ENCODE measurements at regions not wholly inside any gene's neighbourhood (a gene's known extent, or its start where the extent isn't known, plus 50 kb on each side); places are given as distances from the start of the nearest gene placed in this dataset.

GRCh38 chr1:37113285-37113997 lies 79.1 kb upstream of the GRIK3 start:
- no peaks in the 10 kb centered on the region for H3K36me3 Mint-ChIP-seq
- DNase-seq: no peak
- H3K4me1 Mint-ChIP-seq: no peaks in the 10 kb centered on the region
- peaks cover 1 to 12% (median 2%) of the 10 kb centered on the region in 3 donors for H3K27me3 Mint-ChIP-seq (ENCODE audit: low read depth in 3 of 3)
- H3K4me3 Mint-ChIP-seq: no peak overlapping the region
- no peak overlapping the region for H3K27ac Mint-ChIP-seq
- no peaks in the 10 kb centered on the region for H3K9me3 Mint-ChIP-seq

GRCh38 chr1:37118790-37119189 lies 84.5 kb upstream of the GRIK3 start:
- Mint-ChIP-seq H3K9me3 (no peaks in the 10 kb centered on the region), H3K4me3 (no peak overlapping the region), H3K36me3 (no peaks in the 10 kb centered on the region), H3K27ac (no peak overlapping the region), H3K4me1 (no peaks in the 10 kb centered on the region), H3K27me3 (ENCODE audit: low read depth in 3 of 3) (peaks cover 0 to 10% (median 3%) of the 10 kb centered on the region in 3 donors)
- no peak for DNase-seq

- Mint-ChIP-seq H3K36me3 (no peaks in the 10 kb centered on the region), H3K27me3 (ENCODE audit: low read depth in 3 of 3) (peaks cover 0 to 10% (median 3%) of the 10 kb centered on the region in 3 donors), H3K27ac (no peak overlapping the region), H3K4me3 (no peak overlapping the region), H3K9me3 (no peaks in the 10 kb centered on the region), H3K4me1 (no peaks in the 10 kb centered on the region)
- DNase-seq: no peak
Observed at GRCh38 chr1:37120279-37120678, 86.0 kb upstream of the GRIK3 start.

- no peak overlapping the region for H3K4me3 Mint-ChIP-seq
- peaks cover under 1 to 4% (median 3%) of the 10 kb centered on the region in 3 donors for H3K27me3 Mint-ChIP-seq (ENCODE audit: low read depth in 3 of 3)
Observed at GRCh38 chr1:37123276-37124115, 89.2 kb upstream of the GRIK3 start.

GRCh38 chr1:37124501-37124900 lies 90.2 kb upstream of the GRIK3 start:
- H3K27ac Mint-ChIP-seq: no peak overlapping the region
- DNase-seq: no peak
- H3K9me3 Mint-ChIP-seq: no peaks in the 10 kb centered on the region
- H3K27me3 Mint-ChIP-seq (ENCODE audit: low read depth in 3 of 3): peaks cover 2 to 4% (median 3%) of the 10 kb centered on the region in 3 donors
- H3K4me3 Mint-ChIP-seq: no peak overlapping the region
- H3K4me1 Mint-ChIP-seq: no peaks in the 10 kb centered on the region
- no peaks in the 10 kb centered on the region for H3K36me3 Mint-ChIP-seq

More at GRCh38 chr1:37123276-37124115, 89.2 kb upstream of the GRIK3 start:
- H3K36me3 Mint-ChIP-seq: no peaks in the 10 kb centered on the region
- no peak for DNase-seq
- no peaks in the 10 kb centered on the region for H3K4me1 Mint-ChIP-seq
- H3K9me3 Mint-ChIP-seq: no peaks in the 10 kb centered on the region
- no peak overlapping the region for H3K27ac Mint-ChIP-seq

- no peak for DNase-seq
- Mint-ChIP-seq H3K4me3 (no peak overlapping the region), H3K9me3 (no peaks in the 10 kb centered on the region), H3K27me3 (ENCODE audit: low read depth in 3 of 3) (peaks cover 2 to 4% (median 3%) of the 10 kb centered on the region in 3 donors), H3K27ac (no peak overlapping the region), H3K4me1 (no peaks in the 10 kb centered on the region), H3K36me3 (no peaks in the 10 kb centered on the region)
Observed at GRCh38 chr1:37125295-37125694, 91.0 kb upstream of the GRIK3 start.

- Mint-ChIP-seq H3K27ac (no peak overlapping the region), H3K4me3 (no peak overlapping the region), H3K36me3 (no peaks in the 10 kb centered on the region), H3K27me3 (ENCODE audit: low read depth in 3 of 3) (peaks cover 0 to 4% (median 2%) of the 10 kb centered on the region in 3 donors), H3K9me3 (no peaks in the 10 kb centered on the region), H3K4me1 (no peaks in the 10 kb centered on the region)
- no peak for DNase-seq
Observed at GRCh38 chr1:37127254-37127748, 93.0 kb upstream of the GRIK3 start.

GRCh38 chr1:37128091-37128490 lies 93.8 kb upstream of the GRIK3 start:
- H3K9me3 Mint-ChIP-seq: no peaks in the 10 kb centered on the region
- H3K4me3 Mint-ChIP-seq: no peak overlapping the region
- no peak for DNase-seq
- H3K27me3 Mint-ChIP-seq (ENCODE audit: low read depth in 3 of 3): peaks cover 0 to 4% (median 2%) of the 10 kb centered on the region in 3 donors
- H3K36me3 Mint-ChIP-seq: no peaks in the 10 kb centered on the region
- no peaks in the 10 kb centered on the region for H3K4me1 Mint-ChIP-seq
- H3K27ac Mint-ChIP-seq: no peak overlapping the region

GRCh38 chr1:37130221-37130948 lies 96.1 kb upstream of the GRIK3 start:
- H3K9me3 Mint-ChIP-seq: peaks cover 0 to 1% (median 0%) of the 10 kb centered on the region in 6 donors
- H3K4me1 Mint-ChIP-seq: no peaks in the 10 kb centered on the region
- peaks cover 1 to 6% (median 2%) of the 10 kb centered on the region in 3 donors for H3K27me3 Mint-ChIP-seq (ENCODE audit: low read depth in 3 of 3)
- H3K36me3 Mint-ChIP-seq: no peaks in the 10 kb centered on the region
- no peak overlapping the region for H3K27ac Mint-ChIP-seq
- no peak overlapping the region for H3K4me3 Mint-ChIP-seq
- DNase-seq: no peak

- peaks cover 1 to 6% (median 2%) of the 10 kb centered on the region in 3 donors for H3K27me3 Mint-ChIP-seq (ENCODE audit: low read depth in 3 of 3)
- no peak overlapping the region for H3K27ac Mint-ChIP-seq
- no peaks in the 10 kb centered on the region for H3K36me3 Mint-ChIP-seq
- H3K9me3 Mint-ChIP-seq: peaks cover 0 to 1% (median 0%) of the 10 kb centered on the region in 6 donors
- H3K4me1 Mint-ChIP-seq: no peaks in the 10 kb centered on the region
- no peak for DNase-seq
- H3K4me3 Mint-ChIP-seq: no peak overlapping the region
Observed at GRCh38 chr1:37131281-37131680, 97.0 kb upstream of the GRIK3 start.

GRCh38 chr1:37133276-37134145 lies 99.2 kb upstream of the GRIK3 start:
- DNase-seq: no peak
- Mint-ChIP-seq H3K9me3 (peaks cover 0 to 5% (median 0%) of the 10 kb centered on the region in 6 donors), H3K4me3 (no peak overlapping the region), H3K27me3 (ENCODE audit: low read depth in 3 of 3) (peaks cover 1 to 8% (median 4%) of the 10 kb centered on the region in 3 donors), H3K27ac (no peak overlapping the region), H3K4me1 (no peaks in the 10 kb centered on the region), H3K36me3 (no peaks in the 10 kb centered on the region)

- no peaks in the 10 kb centered on the region for H3K36me3 Mint-ChIP-seq
- no peak for DNase-seq
- H3K4me1 Mint-ChIP-seq: no peaks in the 10 kb centered on the region
- H3K27ac Mint-ChIP-seq: no peak overlapping the region
- peaks cover 0 to 6% (median 0%) of the 10 kb centered on the region in 6 donors for H3K9me3 Mint-ChIP-seq
- peaks cover 1 to 10% (median 6%) of the 10 kb centered on the region in 3 donors for H3K27me3 Mint-ChIP-seq (ENCODE audit: low read depth in 3 of 3)
- H3K4me3 Mint-ChIP-seq: no peak overlapping the region
Observed at GRCh38 chr1:37134599-37134998, 100.3 kb upstream of the GRIK3 start.

GRCh38 chr1:37135032-37135431 lies 100.7 kb upstream of the GRIK3 start:
- DNase-seq: no peak
- peaks cover 1 to 10% (median 6%) of the 10 kb centered on the region in 3 donors for H3K27me3 Mint-ChIP-seq (ENCODE audit: low read depth in 3 of 3)
- H3K9me3 Mint-ChIP-seq: peaks cover 0 to 6% (median 0%) of the 10 kb centered on the region in 6 donors
- no peaks in the 10 kb centered on the region for H3K4me1 Mint-ChIP-seq
- H3K4me3 Mint-ChIP-seq: no peak overlapping the region
- no peak overlapping the region for H3K27ac Mint-ChIP-seq
- H3K36me3 Mint-ChIP-seq: no peaks in the 10 kb centered on the region

Data from immature natural killer cell (primary cell).